Dermis blood vessel endothelial cell (primary cell): ENCODE measurements at regions not wholly inside any gene's neighbourhood (a gene's known extent, or its start where the extent isn't known, plus 50 kb on each side); places are given as distances from the start of the nearest gene placed in this dataset.

Experiments
- DNase-seq: peaks from one replicate; pipeline ENCODE4 v3.0.0; 2010

GRCh38 chr21:38878379-38879179, 72.8 kb downstream of the ETS2 start:
- no peak for DNase-seq

DNA sequence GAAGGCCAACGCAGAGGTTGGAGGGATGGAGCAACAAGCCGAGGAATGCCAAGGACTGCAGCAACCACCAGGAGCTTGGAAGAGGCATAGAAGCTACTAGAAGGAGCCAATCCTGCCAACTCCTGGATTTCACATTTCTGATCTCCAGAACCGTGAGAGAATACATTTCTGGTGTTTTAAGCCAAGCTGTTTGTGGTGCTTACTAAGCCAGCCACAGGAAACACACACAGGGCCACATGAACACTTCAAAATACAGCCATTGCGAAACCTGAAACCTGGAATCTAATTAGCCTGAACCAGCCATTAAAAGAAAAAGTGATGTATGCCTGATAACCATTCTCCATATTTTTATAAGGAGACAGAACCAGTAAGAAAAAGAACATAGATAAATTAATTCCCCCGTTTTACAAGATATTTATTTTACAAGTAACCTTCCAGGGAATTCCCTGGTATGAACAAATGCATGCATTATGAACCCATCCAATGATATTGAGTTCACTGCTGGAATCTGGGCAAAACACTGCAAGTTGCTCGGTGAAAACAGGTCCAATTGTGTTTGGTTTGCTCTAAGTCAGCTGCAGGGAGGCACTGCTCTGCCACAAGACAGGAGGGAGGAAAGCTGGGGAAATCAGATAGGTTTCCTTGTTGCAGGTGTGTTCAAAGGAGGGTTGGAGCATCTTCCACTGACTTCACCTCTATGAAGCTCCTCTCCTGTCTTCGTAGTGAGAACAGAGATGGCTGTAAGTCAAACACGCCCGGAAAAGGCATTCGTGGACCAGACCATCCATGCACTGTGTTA, 70.2 kb downstream of the ETS2 start:
- no peak for DNase-seq
